Coronary artery (tissue), 2 donors: ENCODE measurements at regions not wholly inside any gene's neighbourhood (a gene's known extent, or its start where the extent isn't known, plus 50 kb on each side); places are given as distances from the start of the nearest gene placed in this dataset.

Experiments used
- DNase-seq: peaks from one replicate; pipeline ENCODE4 v3.0.0-alpha.2; 2017; ENCODE audit warnings: low spot score
- H3K27ac ChIP-seq, 2 donors: fragments of 200-600 bp; sonication (generic); one replicate each; pipeline ENCODE4 v1.5.1; 2016 to 2019
- H3K4me3 ChIP-seq: fragments of 200-600 bp; sonication (generic); 2 replicates; pipeline ENCODE4 v1.5.1; 2016; ENCODE audit warnings: mild to moderate bottlenecking, moderate library complexity
- TF ChIP-seq, protein P1 (sequence below): fragments of 200-600 bp; sonication (generic); IDR thresholded peaks from one replicate; pipeline ENCODE4 v1.5.1; 2019; ENCODE audit warnings: antibody characterized with exemption

DNA sequence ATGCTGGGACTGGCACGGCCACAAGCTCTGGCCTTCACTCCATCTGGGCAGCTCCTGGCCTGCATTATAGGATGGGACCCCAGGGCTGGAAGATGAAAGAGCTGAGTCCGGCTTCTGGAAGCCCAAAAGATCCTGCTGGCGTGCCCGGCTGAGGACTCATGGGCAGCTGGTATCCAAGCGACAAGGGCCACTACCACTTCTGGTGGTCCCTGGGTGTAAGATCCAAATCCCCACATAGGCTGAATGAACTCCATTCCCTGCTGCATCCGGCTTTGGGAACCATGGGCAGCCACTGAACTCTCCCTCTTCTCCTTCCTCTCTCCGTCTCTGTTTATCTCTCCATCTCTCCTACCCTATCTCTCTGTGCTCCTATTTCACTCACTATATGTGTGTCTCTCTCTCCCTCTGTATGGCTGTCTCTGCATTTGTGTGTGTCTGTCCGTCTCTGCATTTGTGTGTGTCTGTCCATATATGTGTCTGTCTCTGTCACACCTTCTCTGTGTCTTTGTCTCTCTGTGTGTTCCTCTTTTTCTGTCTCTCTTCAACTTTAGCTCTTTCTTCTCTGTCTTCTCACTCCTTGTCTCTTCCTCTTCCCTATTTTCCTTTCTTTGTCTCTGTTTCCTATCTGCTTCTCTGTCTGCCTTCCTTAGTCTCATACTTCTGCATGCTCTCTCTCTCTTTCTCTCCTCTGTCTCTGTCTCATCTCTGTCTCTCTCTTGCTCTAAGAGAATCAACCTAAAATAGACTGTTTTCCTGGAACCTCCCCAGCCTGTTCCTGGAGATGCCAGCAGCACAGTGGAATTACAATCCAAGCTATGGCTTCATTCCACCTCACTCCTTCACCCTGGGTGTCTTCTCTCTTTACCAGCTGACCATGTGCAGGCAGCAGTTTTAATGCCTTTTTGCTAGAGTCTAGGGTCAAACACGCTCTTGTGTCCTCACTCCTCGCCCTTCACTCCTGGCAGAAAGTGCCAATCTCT is 60.4 kb upstream of the IRX6 start:
- H3K27ac ChIP-seq: no peak overlapping the region
- DNase-seq: no peak
- TF ChIP-seq, protein P1, sequence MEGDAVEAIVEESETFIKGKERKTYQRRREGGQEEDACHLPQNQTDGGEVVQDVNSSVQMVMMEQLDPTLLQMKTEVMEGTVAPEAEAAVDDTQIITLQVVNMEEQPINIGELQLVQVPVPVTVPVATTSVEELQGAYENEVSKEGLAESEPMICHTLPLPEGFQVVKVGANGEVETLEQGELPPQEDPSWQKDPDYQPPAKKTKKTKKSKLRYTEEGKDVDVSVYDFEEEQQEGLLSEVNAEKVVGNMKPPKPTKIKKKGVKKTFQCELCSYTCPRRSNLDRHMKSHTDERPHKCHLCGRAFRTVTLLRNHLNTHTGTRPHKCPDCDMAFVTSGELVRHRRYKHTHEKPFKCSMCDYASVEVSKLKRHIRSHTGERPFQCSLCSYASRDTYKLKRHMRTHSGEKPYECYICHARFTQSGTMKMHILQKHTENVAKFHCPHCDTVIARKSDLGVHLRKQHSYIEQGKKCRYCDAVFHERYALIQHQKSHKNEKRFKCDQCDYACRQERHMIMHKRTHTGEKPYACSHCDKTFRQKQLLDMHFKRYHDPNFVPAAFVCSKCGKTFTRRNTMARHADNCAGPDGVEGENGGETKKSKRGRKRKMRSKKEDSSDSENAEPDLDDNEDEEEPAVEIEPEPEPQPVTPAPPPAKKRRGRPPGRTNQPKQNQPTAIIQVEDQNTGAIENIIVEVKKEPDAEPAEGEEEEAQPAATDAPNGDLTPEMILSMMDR: no peak
- H3K4me3 ChIP-seq: no peak overlapping the region

DNA sequence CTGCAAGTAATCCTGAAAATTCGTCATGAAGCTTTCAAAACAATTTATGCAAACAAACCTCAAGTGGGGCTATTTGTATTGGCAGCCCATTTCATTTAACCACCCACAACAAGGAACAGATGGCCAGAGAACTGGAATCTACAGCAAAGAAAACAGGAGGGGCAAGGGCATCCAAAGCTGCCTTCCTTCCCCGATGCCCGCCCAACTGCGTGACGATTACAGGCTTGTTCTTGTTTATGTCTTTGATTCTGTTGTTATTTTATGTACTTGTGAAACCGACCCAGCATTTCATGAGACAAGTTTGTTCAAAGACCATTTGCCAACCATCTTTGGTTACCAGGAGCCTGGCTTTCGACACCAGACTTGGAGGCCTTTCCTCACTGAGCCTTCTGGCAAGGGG is 59.1 kb upstream of the IRX6 start:
- no peak for DNase-seq
- TF ChIP-seq, protein P1: no peak
- Histone ChIP-seq H3K4me3 (no peak overlapping the region), H3K27ac (peak overlapping the region in 1 of 2 donors; percentile 24)

DNA sequence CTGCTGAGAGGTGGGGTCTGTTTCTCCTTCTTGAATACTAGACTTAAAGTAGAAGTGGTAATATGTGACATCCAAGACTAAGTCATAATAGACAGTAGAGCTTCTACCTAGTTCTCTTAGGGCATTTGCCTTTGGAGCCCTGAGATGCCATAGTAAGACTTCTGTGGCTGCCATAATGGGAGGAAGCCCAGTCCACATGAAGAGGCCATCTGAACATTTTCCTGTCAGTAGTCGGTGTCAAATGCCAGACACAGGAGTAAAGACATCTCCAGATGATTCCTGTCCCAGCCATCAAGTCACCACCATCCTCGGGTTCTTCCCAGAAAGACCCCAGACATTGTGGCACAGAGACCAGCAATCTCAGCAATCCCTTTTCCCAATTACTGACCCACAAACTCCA is 58.1 kb upstream of the IRX6 start:
- TF ChIP-seq, protein P1: no peak
- H3K4me3 ChIP-seq: no peak overlapping the region
- H3K27ac ChIP-seq: no peak overlapping the region
- DNase-seq: no peak

DNA sequence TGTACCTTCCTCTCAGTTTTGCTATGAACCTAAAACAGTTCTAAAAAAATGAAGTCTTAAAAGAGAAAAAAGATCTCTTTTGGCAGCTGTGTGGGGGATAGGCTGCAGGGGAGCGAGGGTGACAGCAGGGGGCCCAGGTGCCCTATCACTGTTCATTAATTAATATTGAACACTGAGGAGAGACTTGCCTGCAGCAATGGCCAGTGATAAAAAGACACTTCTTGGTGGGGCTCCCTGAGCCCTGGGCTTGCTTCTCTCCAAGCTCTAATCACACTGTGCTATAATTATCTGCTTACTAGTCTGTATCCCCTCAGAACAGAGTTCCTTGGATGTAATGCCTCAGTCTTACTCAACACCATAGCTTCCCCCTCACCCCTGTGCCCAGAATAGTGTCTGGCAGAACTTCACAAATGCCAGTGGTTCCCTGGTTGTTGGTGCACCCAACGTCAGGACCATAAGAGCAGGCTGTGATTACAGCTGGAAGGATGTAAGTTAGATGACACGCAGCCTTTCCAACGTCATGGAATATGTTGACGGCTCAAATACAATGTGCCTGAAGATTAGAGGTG is 52.0 kb upstream of the IRX6 start:
- no peak for DNase-seq
- TF ChIP-seq, protein P1: no peak
- H3K27ac ChIP-seq: no peak overlapping the region
- no peak overlapping the region for H3K4me3 ChIP-seq

DNA sequence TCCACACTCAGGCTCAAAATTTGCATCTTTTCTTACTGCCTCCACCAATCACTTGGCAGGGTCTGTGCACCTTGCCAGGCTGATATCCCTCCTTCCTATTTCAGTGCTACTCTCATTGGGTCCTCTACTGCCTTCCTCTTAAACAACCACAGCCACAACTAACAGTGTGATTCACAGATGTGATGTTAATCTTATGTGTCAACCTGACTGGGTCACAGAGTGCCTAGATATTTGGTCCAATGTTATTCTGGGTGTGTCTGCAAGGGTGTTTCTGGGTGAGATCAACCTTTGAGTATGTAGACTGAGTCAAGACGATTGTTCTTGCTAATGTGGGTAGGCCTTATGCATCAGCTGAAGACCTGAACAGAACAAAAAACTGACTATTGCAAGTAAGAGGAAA is 51.3 kb upstream of the IRX6 start:
- H3K27ac ChIP-seq: no peak overlapping the region
- TF ChIP-seq, protein P1: no peak
- DNase-seq: no peak
- H3K4me3 ChIP-seq: no peak overlapping the region

DNA sequence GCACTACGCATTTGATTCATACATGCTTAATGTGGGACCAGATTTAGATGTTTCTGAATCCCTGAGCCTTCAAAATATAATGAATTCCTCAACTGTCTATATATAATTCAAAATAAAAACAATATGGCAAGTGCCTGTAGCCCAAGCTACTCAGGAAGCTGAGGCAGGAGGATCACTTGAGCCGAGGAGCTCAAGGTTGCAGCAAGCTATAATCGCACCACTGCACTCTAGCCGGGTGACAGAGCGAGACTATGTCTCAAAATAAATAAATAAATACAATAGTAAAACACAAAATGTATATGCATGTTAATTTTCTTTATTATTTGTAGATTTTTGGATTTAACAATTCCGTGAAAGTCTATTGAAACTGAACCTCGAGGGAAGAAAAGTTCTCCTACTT is 50.6 kb upstream of the IRX6 start:
- Histone ChIP-seq H3K4me3 (no peak overlapping the region), H3K27ac (no peak overlapping the region)
- DNase-seq: no peak
- TF ChIP-seq, protein P1: no peak

DNA sequence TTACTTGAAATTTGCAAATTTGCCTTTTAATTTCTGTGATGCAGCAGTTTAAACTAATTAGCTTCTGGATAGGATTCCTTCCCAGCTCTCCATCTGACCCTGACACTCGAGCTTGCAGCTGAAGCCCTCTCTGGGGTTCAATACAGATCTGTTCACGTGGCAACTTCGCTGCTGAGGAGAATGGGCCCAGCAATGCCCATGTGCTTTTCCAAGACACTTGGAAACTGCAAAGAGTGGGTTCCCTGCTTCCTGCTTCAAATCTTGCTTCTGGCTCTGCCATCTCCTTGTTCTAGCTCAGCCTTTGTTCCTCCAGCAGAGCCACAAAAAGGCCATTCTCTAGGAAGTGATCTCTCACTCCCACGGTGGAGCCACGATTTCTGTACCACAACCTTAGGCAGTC is 50.0 kb upstream of the IRX6 start:
- H3K4me3 ChIP-seq: no peak overlapping the region
- TF ChIP-seq, protein P1: no peak
- DNase-seq: no peak
- H3K27ac ChIP-seq: no peak overlapping the region
